ENCODE measurements at regions not wholly inside any gene's neighbourhood (a gene's known extent, or its start where the extent isn't known, plus 50 kb on each side); places are given as distances from the start of the nearest gene placed in this dataset.
A peak's percentile ranks its signal among the peaks of the same experiment; 100 is the strongest.

DNA sequence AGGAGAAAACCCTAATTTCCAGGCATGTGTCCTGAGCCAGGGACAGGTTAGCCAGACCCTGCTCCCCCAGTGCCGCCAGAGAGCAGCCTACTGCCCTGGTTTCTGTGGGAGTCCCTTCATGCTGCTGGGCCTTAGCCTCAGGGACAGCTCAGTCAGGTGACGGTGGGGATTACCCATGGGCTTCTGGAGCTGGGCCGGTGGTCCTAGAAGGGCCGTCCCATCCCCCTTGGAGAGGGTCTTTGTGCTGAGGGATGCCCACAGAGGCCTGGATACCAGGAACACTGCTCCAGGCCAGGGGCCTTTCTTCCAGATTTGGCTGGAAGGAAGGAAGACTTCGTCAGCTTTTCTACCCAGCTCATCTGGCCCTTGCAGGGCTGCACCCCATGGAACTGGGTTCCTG lies 71.4 kb upstream of the ZNF722 start:
- H3K4me3 ChIP-seq = peak overlapping the region in 1 of 2 donors; percentile 70
- H3K4me1 ChIP-seq = no peaks in the 10 kb centered on the region
- no peak for DNase-seq (ENCODE audit: low spot score in 2 of 2)
- peak overlapping the region in 1 of 2 donors; percentile 84 for H3K27ac ChIP-seq
- intact Hi-C loops (cut with DNase I) = no loop called here
- TF ChIP-seq, protein P1, sequence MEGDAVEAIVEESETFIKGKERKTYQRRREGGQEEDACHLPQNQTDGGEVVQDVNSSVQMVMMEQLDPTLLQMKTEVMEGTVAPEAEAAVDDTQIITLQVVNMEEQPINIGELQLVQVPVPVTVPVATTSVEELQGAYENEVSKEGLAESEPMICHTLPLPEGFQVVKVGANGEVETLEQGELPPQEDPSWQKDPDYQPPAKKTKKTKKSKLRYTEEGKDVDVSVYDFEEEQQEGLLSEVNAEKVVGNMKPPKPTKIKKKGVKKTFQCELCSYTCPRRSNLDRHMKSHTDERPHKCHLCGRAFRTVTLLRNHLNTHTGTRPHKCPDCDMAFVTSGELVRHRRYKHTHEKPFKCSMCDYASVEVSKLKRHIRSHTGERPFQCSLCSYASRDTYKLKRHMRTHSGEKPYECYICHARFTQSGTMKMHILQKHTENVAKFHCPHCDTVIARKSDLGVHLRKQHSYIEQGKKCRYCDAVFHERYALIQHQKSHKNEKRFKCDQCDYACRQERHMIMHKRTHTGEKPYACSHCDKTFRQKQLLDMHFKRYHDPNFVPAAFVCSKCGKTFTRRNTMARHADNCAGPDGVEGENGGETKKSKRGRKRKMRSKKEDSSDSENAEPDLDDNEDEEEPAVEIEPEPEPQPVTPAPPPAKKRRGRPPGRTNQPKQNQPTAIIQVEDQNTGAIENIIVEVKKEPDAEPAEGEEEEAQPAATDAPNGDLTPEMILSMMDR (IDR thresholded peaks at IDR 0.05) = no peak
- H3K27me3 ChIP-seq = no peaks in the 10 kb centered on the region
- no peaks in the 10 kb centered on the region for H3K36me3 ChIP-seq
- H3K9me3 ChIP-seq = peaks cover 0 to 20% of the 10 kb centered on the region in 2 donors

DNA sequence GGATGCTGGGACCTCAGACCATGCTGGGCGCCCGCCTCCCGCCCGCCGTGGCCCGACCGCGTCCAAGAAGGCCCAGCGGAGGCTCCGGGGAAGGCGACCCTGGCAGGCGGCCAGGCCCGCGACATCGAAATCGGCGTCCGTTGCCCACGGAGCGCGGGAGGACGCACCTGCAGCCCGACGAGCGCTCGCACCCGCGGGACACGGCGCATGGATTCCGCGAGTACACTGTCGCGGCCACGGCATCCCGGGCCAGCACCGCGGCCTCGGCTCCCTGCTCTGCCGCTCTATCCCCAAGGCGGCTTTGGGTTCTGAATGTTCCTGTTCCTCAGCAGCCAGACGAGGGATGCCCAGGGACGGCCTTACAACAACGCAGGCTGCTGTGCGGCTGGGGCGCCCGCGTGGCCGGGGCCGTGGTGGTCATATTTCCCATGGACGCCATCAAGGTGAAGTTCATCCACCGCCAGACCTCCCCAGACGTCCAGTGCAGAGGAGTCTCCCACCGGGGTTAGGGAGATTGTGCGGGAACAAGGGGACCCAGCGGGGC lies 67.5 kb upstream of the ZNF722 start:
- Histone ChIP-seq H3K4me3 (no peak overlapping the region), H3K27ac (no peak overlapping the region), H3K27me3 (no peaks in the 10 kb centered on the region), H3K4me1 (no peaks in the 10 kb centered on the region), H3K9me3 (peaks cover 0 to 16% of the 10 kb centered on the region in 2 donors), H3K36me3 (no peaks in the 10 kb centered on the region)
- TF ChIP-seq, protein P1 (IDR thresholded peaks at IDR 0.05) = no peak
- intact Hi-C loops (cut with DNase I) = loop anchor here (10.0 kb wide), 1 partner anchor 74 kb away; no protein-coding TSS in a partner anchor
- no peak for DNase-seq (ENCODE audit: low spot score in 2 of 2)

DNA sequence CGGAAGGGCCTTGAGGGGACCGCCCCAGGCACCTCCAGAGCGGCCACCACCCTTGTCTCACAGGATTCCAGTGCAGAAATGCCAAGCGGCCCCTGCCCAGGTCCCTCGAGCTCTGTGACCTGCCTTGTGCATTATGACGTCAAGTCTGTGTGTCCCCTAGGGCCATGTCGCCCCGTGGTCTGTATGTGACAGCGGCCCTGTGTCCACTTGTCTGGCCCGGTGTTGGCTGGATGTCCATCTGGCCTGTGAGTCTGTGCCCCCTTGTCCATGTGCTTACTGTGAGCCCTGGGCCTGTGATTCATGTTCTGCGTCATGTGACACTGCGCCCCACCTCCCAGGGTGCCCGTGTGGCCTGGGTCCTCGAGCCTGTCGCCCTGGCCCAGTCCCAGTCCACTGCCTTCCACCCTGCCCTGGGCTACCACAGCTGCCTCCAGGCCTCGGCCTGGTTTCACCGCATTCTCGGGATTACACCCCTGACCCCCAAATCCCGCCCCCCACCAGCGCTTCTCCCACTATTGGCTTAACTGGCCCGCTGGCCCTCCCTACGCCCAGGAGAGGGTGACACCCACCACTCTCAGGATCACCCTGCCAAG lies 66.6 kb upstream of the ZNF722 start:
- no peak overlapping the region for H3K27ac ChIP-seq
- H3K4me3 ChIP-seq = no peak overlapping the region
- H3K4me1 ChIP-seq = no peaks in the 10 kb centered on the region
- TF ChIP-seq, protein P1 (IDR thresholded peaks at IDR 0.05) = no peak
- H3K36me3 ChIP-seq = no peaks in the 10 kb centered on the region
- no peaks in the 10 kb centered on the region for H3K27me3 ChIP-seq
- intact Hi-C loops (cut with DNase I) = loop anchor here (10.0 kb wide), 1 partner anchor 73 kb away; no protein-coding TSS in a partner anchor
- no peak for DNase-seq (ENCODE audit: low spot score in 2 of 2)
- peaks cover 0 to 15% of the 10 kb centered on the region in 2 donors for H3K9me3 ChIP-seq

Data from ascending aorta (tissue), 2 donors.